ENCODE measurements at regions not wholly inside any gene's neighbourhood (a gene's known extent, or its start where the extent isn't known, plus 50 kb on each side); places are given as distances from the start of the nearest gene placed in this dataset.

GRCh38 chr14:100388103-100389054, 65.2 kb downstream of the SLC25A47 start:
- Histone ChIP-seq H3K4me3 (no peak overlapping the region), H3K36me3 (no peaks in the 10 kb centered on the region), H3K4me1 (peaks cover 46% of the 10 kb centered on the region), H3K9me3 (no peaks in the 10 kb centered on the region), H3K27me3 (no peaks in the 10 kb centered on the region), H3K27ac (no peak overlapping the region)
- TF ChIP-seq POLR2A (IDR thresholded peaks at IDR 0.05), result no peak
- peak in 1 of 2 donors; percentile 10 for TF ChIP-seq POLR2AphosphoS5 (IDR thresholded peaks at IDR 0.05; ENCODE audit: insufficient read depth in 1 of 2, low read depth in 1 of 2)
- no peak for TF ChIP-seq CTCF (IDR thresholded peaks at IDR 0.05)
- intact Hi-C loops (cut with DNase I), result loop anchor here (5.0 to 10.0 kb wide), 2 partner anchors 259 to 1236 kb away; no protein-coding TSS in a partner anchor
- DNase-seq (ENCODE audit: extremely low spot score in 2 of 2), result no peak

- Histone ChIP-seq H3K4me1 (peaks cover 53% of the 10 kb centered on the region), H3K9me3 (no peaks in the 10 kb centered on the region), H3K27ac (peak overlapping the region; percentile 15), H3K27me3 (no peaks in the 10 kb centered on the region), H3K4me3 (no peak overlapping the region), H3K36me3 (no peaks in the 10 kb centered on the region)
- TF ChIP-seq CTCF (IDR thresholded peaks at IDR 0.05) (no peak), POLR2AphosphoS5 (IDR thresholded peaks at IDR 0.05; ENCODE audit: insufficient read depth in 1 of 2, low read depth in 1 of 2) (no peak), POLR2A (IDR thresholded peaks at IDR 0.05) (no peak)
- DNase-seq (ENCODE audit: extremely low spot score in 2 of 2), result no peak
- intact Hi-C loops (cut with DNase I), result loop anchor here (5.0 to 10.0 kb wide), 2 partner anchors 258 to 1235 kb away; no protein-coding TSS in a partner anchor
These were observed 66.5 kb downstream of the SLC25A47 start for GRCh38 chr14:100389497-100390104.

DNA sequence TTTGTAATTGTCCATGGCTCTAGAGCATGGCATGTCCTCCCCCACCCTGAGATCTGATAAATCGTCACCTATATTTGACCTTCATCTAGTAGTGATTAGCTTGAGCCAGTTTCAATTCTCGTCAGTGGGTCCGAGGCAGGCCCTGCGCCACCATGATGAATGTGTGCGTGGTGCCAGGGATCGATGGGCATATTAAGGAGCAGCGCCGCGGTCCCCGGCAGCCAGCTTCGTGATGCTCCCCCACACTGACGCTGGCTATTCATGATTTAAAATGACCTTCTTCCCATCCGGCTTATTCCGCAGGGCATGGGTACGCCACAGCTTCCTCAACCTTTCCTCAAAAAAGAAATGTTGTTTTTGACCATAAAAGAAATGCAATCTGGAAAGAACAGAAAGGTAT, 68.0 kb downstream of the SLC25A47 start:
- H3K36me3 ChIP-seq, result no peaks in the 10 kb centered on the region
- TF ChIP-seq POLR2AphosphoS5 (IDR thresholded peaks at IDR 0.05; ENCODE audit: insufficient read depth in 1 of 2, low read depth in 1 of 2) (no peak), POLR2A (IDR thresholded peaks at IDR 0.05) (no peak), CTCF (IDR thresholded peaks at IDR 0.05) (no peak)

DNA sequence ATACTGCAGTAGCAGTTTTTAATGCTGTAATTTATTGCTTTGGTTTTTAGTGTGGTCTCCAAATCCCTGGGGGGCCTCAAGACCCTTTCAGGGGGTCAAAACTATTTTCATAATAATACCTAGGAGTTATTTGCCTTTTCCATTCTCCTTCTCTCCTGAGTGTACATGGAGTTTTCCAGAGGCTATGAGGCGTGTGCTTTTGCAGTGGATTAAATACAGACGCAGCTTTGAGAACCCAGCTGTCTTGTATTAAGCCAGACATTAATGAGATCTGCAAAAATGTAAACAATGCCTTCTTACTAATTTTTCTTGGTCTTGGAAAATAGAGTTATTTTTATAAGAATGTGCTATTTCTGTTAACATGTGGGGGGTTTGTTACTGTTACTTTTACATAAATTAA, 68.6 kb downstream of the SLC25A47 start:
- no peak for TF ChIP-seq POLR2A (IDR thresholded peaks at IDR 0.05)
- peak in 1 of 2 donors; percentile 15 for TF ChIP-seq POLR2AphosphoS5 (IDR thresholded peaks at IDR 0.05; ENCODE audit: insufficient read depth in 1 of 2, low read depth in 1 of 2)
- no peak for TF ChIP-seq CTCF (IDR thresholded peaks at IDR 0.05)
- Histone ChIP-seq H3K27me3 (no peaks in the 10 kb centered on the region), H3K9me3 (no peaks in the 10 kb centered on the region), H3K4me3 (no peak overlapping the region), H3K4me1 (peaks cover 55% of the 10 kb centered on the region), H3K36me3 (no peaks in the 10 kb centered on the region), H3K27ac (peak overlapping the region; percentile 64)
- no peak for DNase-seq (ENCODE audit: extremely low spot score in 2 of 2)
- intact Hi-C loops (cut with DNase I), result no loop called here

More for the DNA sequence above, 68.0 kb downstream of the SLC25A47 start:
- intact Hi-C loops (cut with DNase I), result no loop called here
- no peak overlapping the region for H3K4me3 ChIP-seq
- no peaks in the 10 kb centered on the region for H3K9me3 ChIP-seq
- peaks cover 55% of the 10 kb centered on the region for H3K4me1 ChIP-seq
- DNase-seq (ENCODE audit: extremely low spot score in 2 of 2), result no peak
- H3K27ac ChIP-seq, result peak overlapping the region; percentile 64
- no peaks in the 10 kb centered on the region for H3K27me3 ChIP-seq
